SK-N-SH (cell line): ENCODE measurements at regions not wholly inside any gene's neighbourhood (a gene's known extent, or its start where the extent isn't known, plus 50 kb on each side); places are given as distances from the start of the nearest gene placed in this dataset.
"Not testable (repeated sequence)": the region's sequence is repeated elsewhere in the genome, so short reads cannot be mapped to it uniquely, and the experiment has no call there.

Experiments
- CTCF ChIA-PET: fragments of 300-600, 350-600 bp; formaldehyde crosslinking; extraction: SDS; loops from one replicate; lab custom pipeline; 2021; lab: Yijun Ruan, JAX
- POLR2A ChIA-PET: fragments of 350-600 bp; sonication (Branson Sonifier 250); formaldehyde crosslinking; extraction: SDS; loops from one replicate; lab custom pipeline; 2020; ENCODE audit warnings: antibody characterized with exemption, inconsistent platforms; lab: Yijun Ruan, JAX
- DNase-seq: peaks from one replicate; pipeline ENCODE4 v3.0.0; 2012
- H2AFZ ChIP-seq: fragments of 200-600 bp; sonication (generic); 2 replicates; pipeline ENCODE4 v1.8.1; 2016; ENCODE audit warnings: antibody characterized with exemption, mild to moderate bottlenecking, low read depth
- H3F3A ChIP-seq: fragments of 200-600 bp; sonication (generic); replicated peaks from 2 replicates; pipeline ENCODE3; 2016; ENCODE audit warnings: antibody characterized with exemption, mild to moderate bottlenecking; ENCODE audit not compliant: insufficient read depth
- H3K27ac ChIP-seq, 2 experiments: fragments of 200-500 bp in 1 of 2; fragments of 200-600 bp in 1 of 2; sonication (Bioruptor generic) in 1 of 2; sonication (generic), shearing (Covaris generic) in 1 of 2; 2 replicates each; pipeline versions ENCODE4 v1.5.1 to v1.6.1; 2014 to 2016; ENCODE audit warnings: low read depth in 2 of 2, inconsistent platforms in 1 of 2, low read length in 1 of 2, mild to moderate bottlenecking in 1 of 2, mixed read lengths in 1 of 2
- H3K27me3 ChIP-seq: fragments of 200-600 bp; sonication (generic), shearing (Covaris generic); 2 replicates; pipeline ENCODE4 v1.6.1; 2016; ENCODE audit warnings: mixed run types; ENCODE audit not compliant: insufficient read depth
- H3K36me3 ChIP-seq, 2 experiments: fragments of 200-500 bp in 1 of 2; fragments of 200-600 bp in 1 of 2; sonication (Bioruptor generic) in 1 of 2; sonication (generic) in 1 of 2; replicated peaks in 1 of 2; 2 replicates each; pipeline versions ENCODE3 to v1.5.1; 2014 to 2016; ENCODE audit warnings: low read length in 1 of 2, mild to moderate bottlenecking in 1 of 2; ENCODE audit not compliant: insufficient read depth in 2 of 2, control insufficient read depth in 1 of 2
- H3K4me1 ChIP-seq, 2 experiments: fragments of 200-500 bp in 1 of 2; fragments of 200-600 bp in 1 of 2; sonication (Bioruptor generic) in 1 of 2; sonication (generic), shearing (Covaris generic) in 1 of 2; 2 replicates each; pipeline versions ENCODE4 v1.5.1 to v1.6.1; 2014 to 2016; ENCODE audit warnings: low read depth in 1 of 2, low read length in 1 of 2, mixed run types in 1 of 2; ENCODE audit not compliant: insufficient read depth in 2 of 2, control insufficient read depth in 1 of 2
- H3K4me2 ChIP-seq: fragments of 200-600 bp; sonication (generic), shearing (Covaris generic); 2 replicates; pipeline ENCODE4 v1.6.1; 2017; ENCODE audit warnings: mixed run types
- H3K4me3 ChIP-seq, 2 experiments: fragments of 200-500 bp in 1 of 2; fragments of 200-600 bp in 1 of 2; sonication (Bioruptor generic) in 1 of 2; sonication (generic), shearing (Covaris generic) in 1 of 2; 2 replicates each; pipeline versions ENCODE4 v1.5.1 to v1.8.1; 2014 to 2016; ENCODE audit warnings: low read depth in 2 of 2, inconsistent platforms in 1 of 2, low read length in 1 of 2, mild to moderate bottlenecking in 1 of 2, mixed read lengths in 1 of 2, moderate library complexity in 1 of 2
- H3K79me2 ChIP-seq: fragments of 200-600 bp; sonication (generic); 2 replicates; pipeline ENCODE4 v1.8.1; 2017; ENCODE audit warnings: mild to moderate bottlenecking; ENCODE audit not compliant: insufficient read depth
- H3K9ac ChIP-seq: fragments of 200-600 bp; sonication (generic); 2 replicates; pipeline ENCODE4 v1.6.1; 2017; ENCODE audit warnings: mixed run types
- H3K9me2 ChIP-seq: fragments of 200-600 bp; sonication (generic); 2 replicates; pipeline ENCODE4 v1.6.1; 2017; ENCODE audit warnings: mixed run types
- H3K9me3 ChIP-seq: fragments of 200-600 bp; sonication (generic); 2 replicates; pipeline ENCODE4 v1.6.1; 2017; ENCODE audit warnings: mixed run types, mild to moderate bottlenecking, moderate library complexity
- H4K20me1 ChIP-seq: fragments of 200-600 bp; sonication (generic); 2 replicates; pipeline ENCODE4 v1.6.1; 2017; ENCODE audit warnings: mild to moderate bottlenecking, mixed run types; ENCODE audit not compliant: insufficient read depth
- CHD2 ChIP-seq: fragments of 150-350 bp; IDR thresholded peaks from 2 replicates; pipeline ENCODE4 v1.6.1; 2018; ENCODE audit warnings: low read length; ENCODE audit not compliant: partially characterized antibody
- EZH2phosphoT487 ChIP-seq: fragments of 200-600 bp; sonication (generic); IDR thresholded peaks from 2 replicates; pipeline ENCODE4 v1.6.1; 2017; ENCODE audit warnings: low read depth, mixed run types, mild to moderate bottlenecking, antibody characterized with exemption, moderate library complexity, borderline replicate concordance
- FOXM1 ChIP-seq: IDR thresholded peaks from 2 replicates; pipeline ENCODE4 v1.4.0; 2012; ENCODE audit warnings: low read depth, mild to moderate bottlenecking
- GATA2 ChIP-seq: sonication (generic); formaldehyde crosslinking; IDR thresholded peaks from 2 replicates; pipeline ENCODE4 v1.5.0; 2020; ENCODE audit warnings: mild to moderate bottlenecking, missing genetic modification reagents
- IRF3 ChIP-seq: fragments of 150-350 bp; IDR thresholded peaks from 2 replicates; pipeline ENCODE4 v1.6.1; 2016; ENCODE audit warnings: mild to moderate bottlenecking, low read depth, low read length
- NFIC ChIP-seq: IDR thresholded peaks from 2 replicates; pipeline ENCODE4 v1.4.0; 2012; ENCODE audit warnings: borderline replicate concordance
- NRF1 ChIP-seq: IDR thresholded peaks from 2 replicates; pipeline ENCODE4 v1.6.1; 2012; ENCODE audit warnings: low read depth, mild to moderate bottlenecking, low read length
- PBX3 ChIP-seq: IDR thresholded peaks from 2 replicates; pipeline ENCODE4; 2012
- POLR2AphosphoS5 ChIP-seq: IDR thresholded peaks from 2 replicates; pipeline ENCODE4 v1.6.1; 2012; ENCODE audit warnings: low read depth, low read length
- RCOR1 ChIP-seq: fragments of 150-350 bp; IDR thresholded peaks from 2 replicates; pipeline ENCODE4 v1.6.1; 2017; ENCODE audit warnings: antibody characterized with exemption, low read length
- RFX5 ChIP-seq: IDR thresholded peaks from 2 replicates; pipeline ENCODE4 v1.6.1; 2012; ENCODE audit warnings: mild to moderate bottlenecking, improper control_type of control experiment, low read length
- TAF1 ChIP-seq: IDR thresholded peaks from 2 replicates; pipeline ENCODE4 v1.6.1; 2012; ENCODE audit warnings: low read depth, mild to moderate bottlenecking, low read length, moderate library complexity, borderline replicate concordance
- USF1 ChIP-seq: IDR thresholded peaks from 2 replicates; pipeline ENCODE4 v1.4.0; 2012; ENCODE audit warnings: low read depth, borderline replicate concordance
- USF2 ChIP-seq: fragments of 150-350 bp; IDR thresholded peaks from 2 replicates; pipeline ENCODE4 v1.6.1; 2017; ENCODE audit warnings: antibody characterized with exemption, low read length, low read depth, borderline replicate concordance
- WGBS: methylation state at CpG from one replicate; pipeline ENCODE4 v1.1.6; 2017; ENCODE audit warnings: low lambda C conversion rate; 5-methylcytosine and 5-hydroxymethylcytosine counted together

- Histone ChIP-seq H3K79me2 (no peaks in the 10 kb centered on the region), H4K20me1 (no peaks in the 10 kb centered on the region), H3K4me3 (no peak overlapping the region), H3K36me3 (peaks cover 0 to 2% of the 10 kb centered on the region in 2 experiments), H3K9me3 (no peaks in the 10 kb centered on the region), H3K4me2 (no peak overlapping the region), H3K9ac (no peak overlapping the region), H2AFZ (peak overlapping the region; percentile 55; the same call in 1 of the 2 replicates), H3F3A (no peaks in the 10 kb centered on the region), H3K27me3 (no peaks in the 10 kb centered on the region), H3K4me1 (no peaks in the 10 kb centered on the region; a peak in 2 of 4 replicates), H3K9me2 (no peaks in the 10 kb centered on the region), H3K27ac (no peak overlapping the region)
- no peak for DNase-seq
- ChIA-PET POLR2A (no interaction called here), CTCF (no interaction called here)
- no peak for TF ChIP-seq NRF1
- TF ChIP-seq PBX3: no peak
- TF ChIP-seq EZH2phosphoT487: no peak
- TF ChIP-seq TAF1: no peak
- no peak for TF ChIP-seq GATA2 (CRISPR knock-in tag)
- TF ChIP-seq IRF3: no peak
- no peak for TF ChIP-seq CHD2
- TF ChIP-seq NFIC: no peak
- TF ChIP-seq POLR2AphosphoS5: no peak
- TF ChIP-seq USF2: no peak
- TF ChIP-seq, all 33 proteins: peak for 0
Observed at GRCh38 chr1:94660994-94661393, 119.4 kb upstream of the F3 start.

GRCh38 chr1:94660258-94660657 is 118.7 kb upstream of the F3 start:
- ChIA-PET POLR2A (no interaction called here), CTCF (no interaction called here)
- H3K9ac ChIP-seq: no peak overlapping the region
- H3F3A ChIP-seq: no peaks in the 10 kb centered on the region
- H3K27ac ChIP-seq: no peak overlapping the region
- H3K36me3 ChIP-seq: peaks cover 0 to 2% of the 10 kb centered on the region in 2 experiments
- no peaks in the 10 kb centered on the region for H4K20me1 ChIP-seq
- TF ChIP-seq RCOR1 (no peak), NFIC (no peak), USF1 (no peak), FOXM1 (no peak), RFX5 (no peak)
- H2AFZ ChIP-seq: no peak overlapping the region
- H3K9me2 ChIP-seq: no peaks in the 10 kb centered on the region
- H3K4me3 ChIP-seq: no peak overlapping the region
- no peaks in the 10 kb centered on the region for H3K27me3 ChIP-seq
- H3K4me2 ChIP-seq: no peak overlapping the region
- DNase-seq: no peak
- H3K9me3 ChIP-seq: no peaks in the 10 kb centered on the region
- H3K4me1 ChIP-seq: no peaks in the 10 kb centered on the region; a peak in 2 of 4 replicates
- 60% methylated on average over 2 of the region's 2 CpGs for WGBS
- no peaks in the 10 kb centered on the region for H3K79me2 ChIP-seq

- POLR2A ChIA-PET: not testable (repeated sequence)
Observed at GRCh38 chr1:94659202-94659601, 117.6 kb upstream of the F3 start.

More at GRCh38 chr1:94659202-94659601, 117.6 kb upstream of the F3 start:
- H3K27ac ChIP-seq, H3K4me3 ChIP-seq, H2AFZ ChIP-seq, CTCF ChIA-PET, H3K4me1 ChIP-seq, H3K79me2 ChIP-seq, H3K4me2 ChIP-seq, H3K36me3 ChIP-seq, H3K9ac ChIP-seq, H3K9me2 ChIP-seq, H3F3A ChIP-seq, H3K9me3 ChIP-seq, H4K20me1 ChIP-seq, DNase-seq, H3K27me3 ChIP-seq: not testable (repeated sequence)
- WGBS: 100% methylated on average over 1 of the region's 1 CpG
